Esophagus squamous epithelium (tissue), 4 donors: ENCODE measurements at regions not wholly inside any gene's neighbourhood (a gene's known extent, or its start where the extent isn't known, plus 50 kb on each side); places are given as distances from the start of the nearest gene placed in this dataset.

Experiments used
- POLR2A ChIP-seq, 4 donors: fragments of 450-650 bp; IDR thresholded peaks; one replicate each; pipeline ENCODE4 v1.6.1; 2017; ENCODE audit warnings: antibody characterized with exemption in 4 of 4, mild to moderate bottlenecking in 4 of 4, moderate library complexity in 3 of 4
- TF ChIP-seq, protein P1 (sequence below), 6 experiments: fragments of 450-650 bp in 4 of 6; fragments of 200-600 bp in 2 of 6; sonication (generic) in 2 of 6; IDR thresholded peaks; one replicate each; pipeline ENCODE4 v1.5.1; 2016 to 2019; ENCODE audit warnings: antibody characterized with exemption in 6 of 6, mild to moderate bottlenecking in 4 of 6, moderate library complexity in 4 of 6

DNA sequence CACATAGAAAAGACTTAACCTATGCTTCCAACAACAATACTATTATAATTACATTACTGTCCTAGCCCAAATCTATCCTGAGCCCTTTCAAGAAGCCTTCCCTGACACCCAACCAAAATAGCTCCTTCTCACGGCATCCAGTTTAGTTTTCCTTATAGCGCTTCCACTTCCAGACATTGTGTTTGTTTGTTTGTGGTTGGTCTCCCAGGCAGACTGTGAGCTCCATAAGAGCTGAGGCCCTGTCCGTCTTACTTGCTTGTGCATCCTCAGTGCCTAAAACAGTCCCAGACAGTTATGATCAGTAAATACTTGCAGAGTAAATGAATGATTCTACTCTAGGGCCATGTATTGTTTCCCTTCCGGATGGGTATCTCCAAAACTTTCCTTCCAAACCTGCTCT, 68.1 kb upstream of the STARD13 start:
- TF ChIP-seq, protein P1, sequence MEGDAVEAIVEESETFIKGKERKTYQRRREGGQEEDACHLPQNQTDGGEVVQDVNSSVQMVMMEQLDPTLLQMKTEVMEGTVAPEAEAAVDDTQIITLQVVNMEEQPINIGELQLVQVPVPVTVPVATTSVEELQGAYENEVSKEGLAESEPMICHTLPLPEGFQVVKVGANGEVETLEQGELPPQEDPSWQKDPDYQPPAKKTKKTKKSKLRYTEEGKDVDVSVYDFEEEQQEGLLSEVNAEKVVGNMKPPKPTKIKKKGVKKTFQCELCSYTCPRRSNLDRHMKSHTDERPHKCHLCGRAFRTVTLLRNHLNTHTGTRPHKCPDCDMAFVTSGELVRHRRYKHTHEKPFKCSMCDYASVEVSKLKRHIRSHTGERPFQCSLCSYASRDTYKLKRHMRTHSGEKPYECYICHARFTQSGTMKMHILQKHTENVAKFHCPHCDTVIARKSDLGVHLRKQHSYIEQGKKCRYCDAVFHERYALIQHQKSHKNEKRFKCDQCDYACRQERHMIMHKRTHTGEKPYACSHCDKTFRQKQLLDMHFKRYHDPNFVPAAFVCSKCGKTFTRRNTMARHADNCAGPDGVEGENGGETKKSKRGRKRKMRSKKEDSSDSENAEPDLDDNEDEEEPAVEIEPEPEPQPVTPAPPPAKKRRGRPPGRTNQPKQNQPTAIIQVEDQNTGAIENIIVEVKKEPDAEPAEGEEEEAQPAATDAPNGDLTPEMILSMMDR (IDR thresholded peaks at IDR 0.05): no peak
- TF ChIP-seq POLR2A (IDR thresholded peaks at IDR 0.05): no peak
